ENCODE measurements at regions not wholly inside any gene's neighbourhood (a gene's known extent, or its start where the extent isn't known, plus 50 kb on each side); places are given as distances from the start of the nearest gene placed in this dataset.
"Not testable (repeated sequence)": the region's sequence is repeated elsewhere in the genome, so short reads cannot be mapped to it uniquely, and the experiment has no call there.

DNA sequence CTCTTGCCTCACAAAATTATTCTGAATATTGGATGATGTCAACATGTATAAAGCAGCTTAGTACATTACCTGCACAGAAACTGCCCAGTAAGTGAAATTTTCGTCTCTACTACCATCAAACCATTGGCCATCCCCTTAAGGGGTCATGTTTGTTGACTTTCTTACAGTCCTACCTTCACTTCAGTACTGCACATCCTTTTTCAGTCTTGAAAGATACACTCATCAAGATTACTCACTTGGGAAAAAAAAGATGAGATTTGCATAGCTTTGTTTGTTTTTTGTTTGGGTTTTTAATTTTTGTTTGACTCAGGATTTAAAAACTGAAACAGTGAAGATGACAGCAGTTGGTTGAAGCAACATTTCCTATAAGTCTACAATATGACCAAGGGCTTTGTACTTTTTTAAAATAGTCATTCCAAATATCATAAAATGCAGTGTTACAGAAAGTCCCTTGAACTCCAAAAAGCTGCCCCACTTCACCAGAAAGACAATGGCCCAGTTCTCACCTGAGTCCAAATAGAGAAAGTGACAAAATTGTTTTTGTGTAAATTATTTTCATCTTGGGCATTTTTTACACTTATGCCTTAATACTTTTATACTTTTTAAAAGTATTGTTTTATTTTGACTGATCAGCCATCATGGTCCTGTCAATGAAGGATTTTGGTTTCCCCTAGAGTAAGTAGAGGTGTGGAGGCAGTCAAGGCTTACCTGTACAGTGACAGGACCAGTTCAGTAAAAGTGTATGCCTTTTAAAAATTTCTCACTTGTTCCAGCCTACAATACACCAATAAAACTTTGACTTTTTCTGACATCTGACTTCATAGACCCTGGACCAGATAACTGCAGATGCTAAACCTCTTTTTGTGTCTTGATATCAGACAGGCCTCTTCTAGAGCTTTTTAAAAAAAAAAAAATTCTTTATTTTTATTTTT is 59.7 kb upstream of the EDA2R start:
- Histone ChIP-seq H3K9ac (ENCODE audit: low read depth in 1 of 2, low read length in 2 of 2) (no peak overlapping the region), H3K27me3 (ENCODE audit: control insufficient read depth in 1 of 2, insufficient read depth in 2 of 2, low read length in 2 of 2) (no peaks in the 10 kb centered on the region), H3K4me1 (ENCODE audit: control insufficient read depth in 1 of 2, insufficient read depth in 2 of 2, low read length in 2 of 2) (no peaks in the 10 kb centered on the region), H3K27ac (ENCODE audit: low read depth, low read length) (no peak overlapping the region), H3K4me3 (ENCODE audit: low read depth in 1 of 2, low read length in 2 of 2) (no peak overlapping the region), H3K9me3 (ENCODE audit: control insufficient read depth in 1 of 2, low read length in 2 of 2) (no peaks in the 10 kb centered on the region), H3K36me3 (ENCODE audit: control insufficient read depth in 1 of 2, insufficient read depth in 2 of 2, low read length in 2 of 2) (no peaks in the 10 kb centered on the region)

DNA sequence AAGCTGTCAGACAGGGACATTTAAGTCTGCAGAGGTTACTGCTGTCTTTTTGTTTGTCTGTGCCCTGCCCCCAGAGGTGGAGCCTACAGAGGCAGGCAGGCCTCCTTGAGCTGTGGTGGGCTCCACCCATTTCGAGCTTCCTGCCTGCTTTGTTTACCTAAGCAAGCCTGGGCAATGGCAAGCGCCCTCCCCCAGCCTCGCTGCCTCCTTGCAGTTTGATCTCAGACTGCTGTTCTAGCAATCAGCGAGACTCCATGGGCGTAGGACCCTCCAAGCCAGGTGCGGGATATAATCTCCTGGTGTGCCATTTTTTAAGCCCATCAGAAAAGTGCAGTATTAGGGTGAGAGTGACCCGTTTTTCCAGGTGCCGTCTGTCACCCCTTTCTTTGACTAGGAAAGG is 53.6 kb upstream of the EDA2R start:
- H3K27me3 ChIP-seq (ENCODE audit: control insufficient read depth in 1 of 2, insufficient read depth in 2 of 2, low read length in 2 of 2); H3K9me3 ChIP-seq (ENCODE audit: control insufficient read depth in 1 of 2, low read length in 2 of 2); H3K9ac ChIP-seq (ENCODE audit: low read depth in 1 of 2, low read length in 2 of 2); H3K36me3 ChIP-seq (ENCODE audit: control insufficient read depth in 1 of 2, insufficient read depth in 2 of 2, low read length in 2 of 2); H3K4me1 ChIP-seq (ENCODE audit: control insufficient read depth in 1 of 2, insufficient read depth in 2 of 2, low read length in 2 of 2); H3K27ac ChIP-seq (ENCODE audit: low read depth, low read length); H3K4me3 ChIP-seq (ENCODE audit: low read depth in 1 of 2, low read length in 2 of 2): not testable (repeated sequence)
